Fibroblast of lung (primary cell): ENCODE measurements at regions not wholly inside any gene's neighbourhood (a gene's known extent, or its start where the extent isn't known, plus 50 kb on each side); places are given as distances from the start of the nearest gene placed in this dataset.

ENCODE experiments used
- DNase-seq, 2 donors: peaks; one replicate each; pipeline versions ENCODE4 v3.0.0 to v3.0.0-alpha.2; 2010; ENCODE audit warnings: low read depth in 2 of 2
- H2AFZ ChIP-seq: 2 replicates; pipeline ENCODE4 v1.5.1; 2012; ENCODE audit warnings: low read length, control low read depth, inconsistent platforms
- H3K27ac ChIP-seq: 2 replicates; pipeline ENCODE4 v1.5.1; 2011; ENCODE audit warnings: low read length, control low read depth; ENCODE audit not compliant: insufficient read depth
- H3K27me3 ChIP-seq: 2 replicates; pipeline ENCODE4 v1.5.1; 2011; ENCODE audit warnings: mild to moderate bottlenecking, low read length; ENCODE audit not compliant: control insufficient read depth, insufficient read depth
- H3K36me3 ChIP-seq: 2 replicates; pipeline ENCODE4 v1.5.1; 2011; ENCODE audit warnings: low read length; ENCODE audit not compliant: control insufficient read depth, insufficient read depth
- H3K4me1 ChIP-seq: 2 replicates; pipeline ENCODE4 v1.5.1; 2011; ENCODE audit warnings: low read length; ENCODE audit not compliant: control insufficient read depth, insufficient read depth; ENCODE audit errors: extremely low read depth
- H3K4me2 ChIP-seq: 2 replicates; pipeline ENCODE4 v1.5.1; 2011; ENCODE audit warnings: low read length, control low read depth; ENCODE audit not compliant: insufficient read depth; ENCODE audit errors: extremely low read depth
- H3K4me3 ChIP-seq, 4 experiments: fragments of 200-600 bp in 1 of 4; sonication (generic) in 1 of 4; replicated peaks in 1 of 4; 2 replicates each; pipeline ENCODE4 v1.5.1; 2011 to 2016; ENCODE audit warnings: low read length in 4 of 4, low read depth in 3 of 4, mild to moderate bottlenecking in 3 of 4, control low read depth in 2 of 4, inconsistent platforms in 1 of 4, mixed read lengths in 1 of 4; ENCODE audit not compliant: insufficient read depth in 1 of 4; ENCODE audit errors: control extremely low read depth in 1 of 4
- H3K79me2 ChIP-seq: 2 replicates; pipeline ENCODE4 v1.5.1; 2012; ENCODE audit warnings: mild to moderate bottlenecking, low read length, inconsistent platforms; ENCODE audit not compliant: control insufficient read depth, insufficient read depth
- H3K9ac ChIP-seq: 2 replicates; pipeline ENCODE4 v1.5.1; 2011; ENCODE audit warnings: mild to moderate bottlenecking, low read length, control low read depth; ENCODE audit not compliant: insufficient read depth
- H3K9me3 ChIP-seq: 2 replicates; pipeline ENCODE4 v1.5.1; 2012; ENCODE audit warnings: low read depth, low read length; ENCODE audit not compliant: control insufficient read depth, insufficient read depth
- H4K20me1 ChIP-seq: 2 replicates; pipeline ENCODE4 v1.5.1; 2011; ENCODE audit warnings: low read length; ENCODE audit not compliant: control insufficient read depth, insufficient read depth; ENCODE audit errors: extremely low read depth
- CTCF ChIP-seq, 2 donors: IDR thresholded peaks in 1 of 2; conservative IDR thresholded peaks in 1 of 2; 1 replicate in 1 of 2; 2 replicates in 1 of 2; pipeline ENCODE4 v1.5.1; 2011 to 2012; ENCODE audit warnings: low read length in 2 of 2, control low read depth in 1 of 2, inconsistent platforms in 1 of 2, low read depth in 1 of 2, mild to moderate bottlenecking in 1 of 2
- EZH2 ChIP-seq: IDR thresholded peaks from 2 replicates; pipeline ENCODE4 v1.5.1; 2012; ENCODE audit warnings: low read length, control low read depth, mild to moderate bottlenecking; ENCODE audit errors: missing control alignments

DNA sequence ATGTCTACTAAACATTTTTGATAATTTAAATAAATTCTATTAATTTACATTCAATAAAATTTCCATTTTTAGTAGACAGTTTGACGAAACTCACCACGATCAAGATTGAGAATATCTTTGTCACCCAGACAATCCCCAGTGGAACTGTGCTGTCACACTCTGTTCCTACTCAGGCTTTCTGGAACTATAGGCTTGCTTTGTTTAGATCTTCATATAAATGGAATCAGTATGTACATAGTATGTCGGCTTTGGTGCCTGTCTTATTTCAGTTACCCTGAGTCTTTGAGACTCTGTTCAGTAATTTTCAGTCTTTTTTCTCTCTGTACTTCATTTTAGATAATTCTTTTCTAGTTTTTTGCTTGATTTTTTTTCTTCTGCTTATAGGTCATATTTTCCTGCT lies 163.5 kb upstream of the EMCN start:
- Histone ChIP-seq H4K20me1 (no peaks in the 10 kb centered on the region), H3K36me3 (no peaks in the 10 kb centered on the region), H3K27ac (no peak overlapping the region), H2AFZ (no peak overlapping the region), H3K79me2 (no peaks in the 10 kb centered on the region), H3K4me1 (no peaks in the 10 kb centered on the region), H3K27me3 (no peaks in the 10 kb centered on the region), H3K9me3 (no peaks in the 10 kb centered on the region), H3K4me3 (no peak overlapping the region), H3K4me2 (no peak overlapping the region), H3K9ac (no peak overlapping the region)
- DNase-seq, result no peak
- TF ChIP-seq EZH2, result no peak
- no peak for TF ChIP-seq CTCF (conservative IDR thresholded peaks at IDR 0.05 in 1 of 2, IDR thresholded peaks at IDR 0.05 in 1 of 2; ENCODE audit: low read depth in 1 of 2, low read length in 2 of 2)

GRCh38 chr4:100679926-100680325 lies 162.1 kb upstream of the EMCN start:
- Histone ChIP-seq H4K20me1 (no peaks in the 10 kb centered on the region), H2AFZ (no peak overlapping the region), H3K4me3 (no peak overlapping the region), H3K9me3 (no peaks in the 10 kb centered on the region), H3K79me2 (no peaks in the 10 kb centered on the region), H3K9ac (no peak overlapping the region), H3K27me3 (no peaks in the 10 kb centered on the region), H3K27ac (no peak overlapping the region), H3K4me2 (no peak overlapping the region), H3K36me3 (no peaks in the 10 kb centered on the region), H3K4me1 (no peaks in the 10 kb centered on the region)
- no peak for DNase-seq
- TF ChIP-seq EZH2, result no peak
- no peak for TF ChIP-seq CTCF (conservative IDR thresholded peaks at IDR 0.05 in 1 of 2, IDR thresholded peaks at IDR 0.05 in 1 of 2; ENCODE audit: low read depth in 1 of 2, low read length in 2 of 2)

GRCh38 chr4:100674976-100675375 lies 157.2 kb upstream of the EMCN start:
- Histone ChIP-seq H3K36me3 (no peaks in the 10 kb centered on the region), H3K4me3 (no peak overlapping the region), H4K20me1 (no peaks in the 10 kb centered on the region), H3K9ac (no peak overlapping the region), H2AFZ (no peak overlapping the region), H3K9me3 (no peaks in the 10 kb centered on the region), H3K27ac (no peak overlapping the region), H3K4me1 (no peaks in the 10 kb centered on the region), H3K4me2 (no peak overlapping the region), H3K79me2 (no peaks in the 10 kb centered on the region), H3K27me3 (no peaks in the 10 kb centered on the region)
- TF ChIP-seq CTCF (conservative IDR thresholded peaks at IDR 0.05 in 1 of 2, IDR thresholded peaks at IDR 0.05 in 1 of 2; ENCODE audit: low read depth in 1 of 2, low read length in 2 of 2) (no peak), EZH2 (no peak)
- no peak for DNase-seq
